Mesothelial cell of epicardium (in vitro differentiated cells): ENCODE measurements at regions not wholly inside any gene's neighbourhood (a gene's known extent, or its start where the extent isn't known, plus 50 kb on each side); places are given as distances from the start of the nearest gene placed in this dataset.

Experiments
- DNase-seq, 2 experiments: peaks; one replicate each; pipeline ENCODE4 v3.0.0; 2021; ENCODE audit warnings: low spot score in 2 of 2; ENCODE audit not compliant: unreplicated experiment in 2 of 2
- H3K27ac Mint-ChIP-seq: 2 replicates; pipeline ENCODE4 v1.8.0; 2021; ENCODE audit warnings: mixed read lengths
- H3K27me3 Mint-ChIP-seq: 2 replicates; pipeline ENCODE4 v1.8.0; 2021; ENCODE audit warnings: low read depth, mixed read lengths
- H3K36me3 Mint-ChIP-seq: 2 replicates; pipeline ENCODE4 v1.8.0; 2021; ENCODE audit warnings: mixed read lengths
- H3K4me1 Mint-ChIP-seq: 2 replicates; pipeline ENCODE4 v1.8.0; 2021; ENCODE audit warnings: mixed read lengths
- H3K4me3 Mint-ChIP-seq: 2 replicates; pipeline ENCODE4 v1.8.0; 2021; ENCODE audit warnings: mild to moderate bottlenecking, moderate library complexity, mixed read lengths
- H3K9me3 Mint-ChIP-seq: 2 replicates; pipeline ENCODE4 v1.8.0; 2021; ENCODE audit warnings: mixed read lengths
- TF ChIP-seq, protein P1 (sequence below): fragments of 200-600 bp; sonication (generic); IDR thresholded peaks from one replicate; pipeline ENCODE4 v1.5.0; 2021; ENCODE audit warnings: antibody characterized with exemption; ENCODE audit not compliant: unreplicated experiment

DNA sequence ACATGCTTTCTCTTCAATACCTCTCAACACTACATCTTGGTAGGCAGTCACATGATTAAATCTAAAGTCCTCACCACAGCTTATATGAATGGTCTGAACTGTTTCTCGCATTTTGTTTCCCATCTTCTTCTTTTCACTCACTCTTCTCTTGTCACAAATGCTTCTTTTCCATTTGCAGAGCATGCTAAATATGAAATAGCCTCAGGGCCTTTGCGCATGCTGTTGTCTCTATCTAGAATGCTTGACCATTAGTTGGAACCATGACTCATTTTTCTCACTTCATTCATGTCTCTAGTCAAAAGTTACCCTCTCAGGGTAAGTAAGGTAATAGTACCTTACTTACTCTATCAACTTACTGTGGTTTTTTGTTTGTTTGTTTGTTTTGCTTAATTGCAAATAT, 239.7 kb downstream of the PTPRC start:
- Mint-ChIP-seq H3K27me3 (no peaks in the 10 kb centered on the region), H3K27ac (no peak overlapping the region), H3K4me3 (no peak overlapping the region), H3K4me1 (peaks cover 9% of the 10 kb centered on the region), H3K9me3 (peaks cover 16% of the 10 kb centered on the region), H3K36me3 (peaks cover 35% of the 10 kb centered on the region)
- no peak for DNase-seq
- TF ChIP-seq, protein P1, sequence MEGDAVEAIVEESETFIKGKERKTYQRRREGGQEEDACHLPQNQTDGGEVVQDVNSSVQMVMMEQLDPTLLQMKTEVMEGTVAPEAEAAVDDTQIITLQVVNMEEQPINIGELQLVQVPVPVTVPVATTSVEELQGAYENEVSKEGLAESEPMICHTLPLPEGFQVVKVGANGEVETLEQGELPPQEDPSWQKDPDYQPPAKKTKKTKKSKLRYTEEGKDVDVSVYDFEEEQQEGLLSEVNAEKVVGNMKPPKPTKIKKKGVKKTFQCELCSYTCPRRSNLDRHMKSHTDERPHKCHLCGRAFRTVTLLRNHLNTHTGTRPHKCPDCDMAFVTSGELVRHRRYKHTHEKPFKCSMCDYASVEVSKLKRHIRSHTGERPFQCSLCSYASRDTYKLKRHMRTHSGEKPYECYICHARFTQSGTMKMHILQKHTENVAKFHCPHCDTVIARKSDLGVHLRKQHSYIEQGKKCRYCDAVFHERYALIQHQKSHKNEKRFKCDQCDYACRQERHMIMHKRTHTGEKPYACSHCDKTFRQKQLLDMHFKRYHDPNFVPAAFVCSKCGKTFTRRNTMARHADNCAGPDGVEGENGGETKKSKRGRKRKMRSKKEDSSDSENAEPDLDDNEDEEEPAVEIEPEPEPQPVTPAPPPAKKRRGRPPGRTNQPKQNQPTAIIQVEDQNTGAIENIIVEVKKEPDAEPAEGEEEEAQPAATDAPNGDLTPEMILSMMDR, result no peak

DNA sequence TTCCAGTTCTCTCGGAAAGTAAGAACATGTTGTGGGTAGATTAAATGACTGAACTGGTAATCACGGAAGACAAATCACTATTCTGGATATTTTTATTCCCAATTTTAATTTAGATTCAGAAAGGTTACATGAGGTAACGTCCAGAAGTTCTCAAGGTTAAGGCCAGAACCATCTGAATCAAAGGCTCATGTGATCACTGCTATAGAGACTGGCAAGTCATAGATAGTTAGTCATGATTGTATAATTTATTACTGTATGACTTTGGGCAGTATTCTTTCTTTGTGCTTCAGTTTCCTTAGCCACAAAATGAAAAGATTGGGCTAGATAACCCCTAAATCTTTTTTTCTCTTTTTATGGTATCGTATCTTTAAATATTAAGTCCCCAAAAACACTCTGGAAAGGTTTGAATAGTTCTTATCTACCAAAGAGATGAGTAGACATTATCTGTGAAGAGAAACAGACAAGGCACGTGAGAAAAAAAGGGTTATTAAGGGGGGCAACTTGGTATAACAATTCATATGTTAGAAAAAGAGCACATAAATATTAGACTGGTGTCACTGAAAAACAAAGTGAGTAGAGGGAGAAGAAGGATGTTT, 241.0 kb downstream of the PTPRC start:
- no peaks in the 10 kb centered on the region for H3K27me3 Mint-ChIP-seq
- peaks cover 30% of the 10 kb centered on the region for H3K36me3 Mint-ChIP-seq
- H3K27ac Mint-ChIP-seq, result peak overlapping the region; percentile 14
- peaks cover 13% of the 10 kb centered on the region for H3K9me3 Mint-ChIP-seq
- no peak for DNase-seq
- H3K4me1 Mint-ChIP-seq, result peaks cover 9% of the 10 kb centered on the region
- no peak overlapping the region for H3K4me3 Mint-ChIP-seq
- TF ChIP-seq, protein P1, result no peak

DNA sequence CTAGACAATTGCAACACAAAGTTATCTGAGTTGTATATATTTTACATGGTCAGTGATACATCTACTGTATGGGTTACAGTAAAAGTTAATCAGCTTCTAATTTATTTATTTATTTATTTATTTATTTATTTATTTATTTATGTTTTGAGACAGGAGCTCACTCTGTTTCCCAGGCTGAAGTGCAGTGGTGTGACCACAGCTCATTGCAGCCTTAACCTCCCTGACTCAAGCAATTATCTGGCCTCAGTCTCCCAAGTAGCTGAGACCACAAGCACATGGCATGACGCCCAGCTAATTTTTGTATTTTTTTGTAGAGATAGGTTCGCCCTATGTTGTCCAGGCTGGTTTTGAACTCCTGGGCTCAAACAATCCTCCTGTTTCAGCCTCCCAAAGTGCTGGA, 241.6 kb downstream of the PTPRC start:
- Mint-ChIP-seq H3K36me3 (peaks cover 28% of the 10 kb centered on the region), H3K27ac (no peak overlapping the region), H3K27me3 (no peaks in the 10 kb centered on the region), H3K4me3 (no peak overlapping the region), H3K9me3 (peaks cover 13% of the 10 kb centered on the region), H3K4me1 (peaks cover 9% of the 10 kb centered on the region)
- TF ChIP-seq, protein P1, result no peak
- DNase-seq, result no peak

GRCh38 chr1:198880818-198881597, 242.2 kb downstream of the PTPRC start:
- H3K9me3 Mint-ChIP-seq, result peaks cover 13% of the 10 kb centered on the region
- peaks cover 28% of the 10 kb centered on the region for H3K36me3 Mint-ChIP-seq
- peak overlapping the region; percentile 5 for H3K27ac Mint-ChIP-seq
- H3K4me3 Mint-ChIP-seq, result no peak overlapping the region
- H3K4me1 Mint-ChIP-seq, result peaks cover 9% of the 10 kb centered on the region
- TF ChIP-seq, protein P1, result no peak
- no peaks in the 10 kb centered on the region for H3K27me3 Mint-ChIP-seq
- no peak for DNase-seq

DNA sequence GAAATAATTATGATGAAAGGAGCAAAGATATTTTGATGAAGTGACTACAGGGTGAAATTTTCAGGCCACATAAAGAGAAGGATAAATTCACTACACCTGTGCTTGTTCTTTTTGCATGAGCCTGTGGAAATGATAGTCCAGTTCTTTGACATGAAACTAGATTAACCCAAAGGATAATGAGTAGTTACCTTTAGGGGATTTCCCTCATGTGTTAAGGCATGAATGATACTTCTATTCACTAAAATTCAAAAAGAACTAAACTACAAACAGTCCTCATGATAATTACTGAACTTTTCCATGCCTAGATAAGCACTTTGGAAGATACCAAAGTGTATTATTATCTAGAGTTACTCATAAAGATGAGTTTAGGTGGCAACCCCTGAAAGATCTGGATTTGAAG, 244.3 kb downstream of the PTPRC start:
- DNase-seq, result no peak
- Mint-ChIP-seq H3K4me3 (no peak overlapping the region), H3K4me1 (peaks cover 7% of the 10 kb centered on the region), H3K27me3 (no peaks in the 10 kb centered on the region), H3K36me3 (peaks cover 23% of the 10 kb centered on the region), H3K27ac (no peak overlapping the region), H3K9me3 (peaks cover 10% of the 10 kb centered on the region)
- TF ChIP-seq, protein P1, result no peak
